HL-60 (cell line): ENCODE measurements at regions not wholly inside any gene's neighbourhood (a gene's known extent, or its start where the extent isn't known, plus 50 kb on each side); places are given as distances from the start of the nearest gene placed in this dataset.

Experiments
- DNase-seq, 2 experiments: peaks; one replicate each; pipeline ENCODE4 v3.0.0-alpha.2; 2010 to 2020; ENCODE audit warnings: low read depth in 1 of 2, low spot score in 1 of 2
- H3K27ac ChIP-seq: fragments of 250-450 bp; sonication (Bioruptor Pico); replicated peaks from 2 replicates; pipeline ENCODE4 v1.5.1; 2020; ENCODE audit warnings: mild to moderate bottlenecking, moderate library complexity
- H3K27me3 ChIP-seq: fragments of 250-450 bp; sonication (Bioruptor Pico); 2 replicates; pipeline ENCODE4 v1.5.1; 2021; ENCODE audit warnings: mild to moderate bottlenecking, moderate library complexity; ENCODE audit not compliant: insufficient read depth, poor library complexity, severe bottlenecking
- H3K4me3 ChIP-seq: replicated peaks from 2 replicates; pipeline ENCODE4 v1.5.1; 2011; ENCODE audit warnings: mild to moderate bottlenecking, control low read depth, low read length; ENCODE audit not compliant: insufficient read depth
- CTCF ChIP-seq: IDR thresholded peaks from one replicate; pipeline ENCODE4 v1.5.1; 2011; ENCODE audit warnings: low read length, control low read depth, inconsistent platforms; ENCODE audit not compliant: insufficient read depth
- GABPA ChIP-seq: IDR thresholded peaks from 2 replicates; pipeline ENCODE4 v1.6.1; 2012; ENCODE audit warnings: low read depth
- POLR2AphosphoS5 ChIP-seq: IDR thresholded peaks from 2 replicates; pipeline ENCODE4 v1.6.1; 2012; ENCODE audit warnings: low read depth
- REST ChIP-seq: IDR thresholded peaks from 2 replicates; pipeline ENCODE4 v1.6.1; 2012; ENCODE audit warnings: low read depth; ENCODE audit not compliant: insufficient replicate concordance
- SPI1 ChIP-seq: IDR thresholded peaks from 2 replicates; pipeline ENCODE4 v1.6.1; 2012; ENCODE audit warnings: low read depth, mild to moderate bottlenecking, borderline replicate concordance

- H3K27me3 ChIP-seq, result no peaks in the 10 kb centered on the region
- H3K27ac ChIP-seq, result no peak overlapping the region
- no peak for DNase-seq
- H3K4me3 ChIP-seq, result no peak overlapping the region
- TF ChIP-seq GABPA, result no peak
- TF ChIP-seq REST, result no peak
- no peak for TF ChIP-seq POLR2AphosphoS5
- no peak for TF ChIP-seq CTCF
- no peak for TF ChIP-seq SPI1
These were observed 366.5 kb downstream of the BCOR start for GRCh38 chrX:39731330-39731667.

- no peak for DNase-seq
- H3K27ac ChIP-seq, result no peak overlapping the region
- TF ChIP-seq GABPA (no peak), SPI1 (no peak), POLR2AphosphoS5 (no peak), CTCF (no peak), REST (no peak)
- H3K27me3 ChIP-seq, result no peaks in the 10 kb centered on the region
- H3K4me3 ChIP-seq, result no peak overlapping the region
These were observed 366.0 kb downstream of the BCOR start for GRCh38 chrX:39731735-39732134.

- TF ChIP-seq GABPA (no peak), CTCF (no peak), REST (no peak), POLR2AphosphoS5 (no peak), SPI1 (no peak)
- H3K27me3 ChIP-seq, result no peaks in the 10 kb centered on the region
- H3K27ac ChIP-seq, result no peak overlapping the region
- no peak for DNase-seq
- H3K4me3 ChIP-seq, result no peak overlapping the region
These were observed 364.0 kb downstream of the BCOR start for GRCh38 chrX:39733745-39734144.
